KMS-11 (cell line): ENCODE measurements at regions not wholly inside any gene's neighbourhood (a gene's known extent, or its start where the extent isn't known, plus 50 kb on each side); places are given as distances from the start of the nearest gene placed in this dataset.

Experiments used
- H2AFZ ChIP-seq: fragments of 200-600 bp; sonication (generic); 2 replicates; pipeline ENCODE4 v1.6.1; 2016; ENCODE audit warnings: antibody characterized with exemption, mixed run types, low read depth
- H3K27ac ChIP-seq: fragments of 200-600 bp; sonication (generic); 2 replicates; pipeline ENCODE4 v1.6.1; 2016; ENCODE audit warnings: mild to moderate bottlenecking, mixed run types
- H3K27me3 ChIP-seq: fragments of 200-600 bp; sonication (generic); 2 replicates; pipeline ENCODE4 v1.6.1; 2017; ENCODE audit warnings: mild to moderate bottlenecking, low read depth, mixed run types, moderate library complexity; ENCODE audit not compliant: insufficient read depth
- H3K36me3 ChIP-seq: fragments of 200-600 bp; sonication (generic); 2 replicates; pipeline ENCODE4 v1.6.1; 2017; ENCODE audit warnings: mild to moderate bottlenecking, mixed run types; ENCODE audit not compliant: insufficient read depth
- H3K4me1 ChIP-seq: fragments of 200-600 bp; sonication (generic); 2 replicates; pipeline ENCODE4 v1.6.1; 2016; ENCODE audit warnings: mild to moderate bottlenecking, low read depth, mixed run types; ENCODE audit not compliant: poor library complexity, severe bottlenecking
- H3K4me2 ChIP-seq: fragments of 200-600 bp; sonication (generic); 2 replicates; pipeline ENCODE4 v1.7.0; 2016; ENCODE audit warnings: mild to moderate bottlenecking, mixed run types
- H3K4me3 ChIP-seq: fragments of 200-600 bp; sonication (generic); IDR thresholded peaks from 2 replicates; pipeline ENCODE4 v1.6.1; 2017; ENCODE audit warnings: low read depth, low read length, mixed read lengths; ENCODE audit not compliant: insufficient read depth
- H3K79me2 ChIP-seq: fragments of 200-600 bp; sonication (generic); 2 replicates; pipeline ENCODE4 v1.6.1; 2016; ENCODE audit warnings: low read depth, mixed run types; ENCODE audit not compliant: insufficient read depth
- H3K9ac ChIP-seq: fragments of 200-600 bp; sonication (generic); 2 replicates; pipeline ENCODE4 v1.6.1; 2016; ENCODE audit warnings: mild to moderate bottlenecking, mixed run types
- H4K20me1 ChIP-seq: fragments of 200-600 bp; sonication (generic); 2 replicates; pipeline ENCODE4 v1.6.1; 2016; ENCODE audit warnings: mild to moderate bottlenecking, mixed run types; ENCODE audit not compliant: insufficient read depth
- CTCF ChIP-seq: fragments of 200-600 bp; sonication (generic); conservative IDR thresholded peaks from 2 replicates; pipeline ENCODE4 v1.6.1; 2017; ENCODE audit warnings: low read depth, mild to moderate bottlenecking, antibody characterized with exemption, low read length, moderate library complexity, mixed read lengths

- H3K4me2 ChIP-seq: no peak overlapping the region
- H4K20me1 ChIP-seq: no peaks in the 10 kb centered on the region
- H3K27me3 ChIP-seq: no peaks in the 10 kb centered on the region
- H3K36me3 ChIP-seq: no peaks in the 10 kb centered on the region
- no peak overlapping the region for H3K27ac ChIP-seq
- H3K4me1 ChIP-seq: no peaks in the 10 kb centered on the region
- no peak overlapping the region for H3K9ac ChIP-seq
- no peak overlapping the region for H2AFZ ChIP-seq
- H3K79me2 ChIP-seq: no peaks in the 10 kb centered on the region
- no peak for TF ChIP-seq CTCF
- H3K4me3 ChIP-seq: no peak overlapping the region
Observed at GRCh38 chr1:59122527-59122926, 174.4 kb upstream of the FGGY start.

GRCh38 chr1:59123081-59123681 is 173.7 kb upstream of the FGGY start:
- TF ChIP-seq CTCF: no peak
- no peaks in the 10 kb centered on the region for H3K27me3 ChIP-seq
- H3K9ac ChIP-seq: no peak overlapping the region
- no peak overlapping the region for H3K4me3 ChIP-seq
- H3K79me2 ChIP-seq: no peaks in the 10 kb centered on the region
- no peaks in the 10 kb centered on the region for H3K4me1 ChIP-seq
- H4K20me1 ChIP-seq: no peaks in the 10 kb centered on the region
- no peak overlapping the region for H3K4me2 ChIP-seq
- H3K36me3 ChIP-seq: no peaks in the 10 kb centered on the region
- H3K27ac ChIP-seq: no peak overlapping the region
- no peak overlapping the region for H2AFZ ChIP-seq

- H3K27me3 ChIP-seq: no peaks in the 10 kb centered on the region
- no peaks in the 10 kb centered on the region for H3K36me3 ChIP-seq
- no peak for TF ChIP-seq CTCF
- H3K4me3 ChIP-seq: no peak overlapping the region
- no peak overlapping the region for H2AFZ ChIP-seq
- H3K4me1 ChIP-seq: no peaks in the 10 kb centered on the region
- H3K79me2 ChIP-seq: no peaks in the 10 kb centered on the region
- no peak overlapping the region for H3K9ac ChIP-seq
- H4K20me1 ChIP-seq: no peaks in the 10 kb centered on the region
- H3K4me2 ChIP-seq: no peak overlapping the region
- H3K27ac ChIP-seq: no peak overlapping the region
Observed at GRCh38 chr1:59124166-59124565, 172.7 kb upstream of the FGGY start.

GRCh38 chr1:59125154-59125553 is 171.7 kb upstream of the FGGY start:
- Histone ChIP-seq H3K27me3 (no peaks in the 10 kb centered on the region), H3K4me2 (no peak overlapping the region), H4K20me1 (no peaks in the 10 kb centered on the region), H3K36me3 (no peaks in the 10 kb centered on the region), H3K27ac (no peak overlapping the region), H3K9ac (no peak overlapping the region), H2AFZ (no peak overlapping the region), H3K79me2 (no peaks in the 10 kb centered on the region), H3K4me1 (no peaks in the 10 kb centered on the region), H3K4me3 (no peak overlapping the region)
- no peak for TF ChIP-seq CTCF
